GM21447 (cell line): ENCODE measurements at regions not wholly inside any gene's neighbourhood (a gene's known extent, or its start where the extent isn't known, plus 50 kb on each side); places are given as distances from the start of the nearest gene placed in this dataset.

Source experiments
- ATAC-seq: cut with Tn5 transposase; IDR thresholded peaks from one replicate; pipeline ENCODE4 v1.9.1; 2021; ENCODE audit not compliant: unreplicated experiment

DNA sequence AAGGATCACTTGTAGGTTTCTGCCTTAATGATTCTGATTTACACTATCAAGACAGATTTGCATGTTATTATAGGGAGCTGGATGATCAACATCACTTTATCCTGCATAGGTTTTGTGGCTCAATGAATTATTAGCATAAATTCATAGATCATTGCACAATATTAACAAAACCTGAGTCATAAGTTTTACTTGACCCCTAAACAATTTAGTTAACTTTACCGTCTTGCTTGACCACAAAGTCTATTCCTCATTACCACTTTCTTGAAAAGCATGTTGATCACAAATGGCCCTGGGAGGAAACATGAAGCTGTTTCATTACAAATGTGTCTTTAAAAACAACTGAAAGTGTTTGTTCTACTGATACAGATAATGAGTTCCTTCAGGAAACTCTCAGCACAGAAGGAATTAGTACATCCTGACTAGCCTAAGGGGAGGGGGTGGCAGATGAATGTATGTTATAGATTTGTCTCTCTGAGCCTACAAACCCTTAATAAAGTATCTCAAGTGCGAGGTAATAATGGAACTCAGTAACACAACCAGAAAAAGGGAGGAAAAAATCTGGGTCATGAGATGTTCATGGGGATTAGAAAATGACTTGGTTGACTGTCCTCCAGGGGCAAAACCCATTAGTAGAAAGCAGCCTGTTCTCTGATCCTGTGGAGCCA is 303.4 kb downstream of the PIK3C3 start:
- no peak for ATAC-seq

DNA sequence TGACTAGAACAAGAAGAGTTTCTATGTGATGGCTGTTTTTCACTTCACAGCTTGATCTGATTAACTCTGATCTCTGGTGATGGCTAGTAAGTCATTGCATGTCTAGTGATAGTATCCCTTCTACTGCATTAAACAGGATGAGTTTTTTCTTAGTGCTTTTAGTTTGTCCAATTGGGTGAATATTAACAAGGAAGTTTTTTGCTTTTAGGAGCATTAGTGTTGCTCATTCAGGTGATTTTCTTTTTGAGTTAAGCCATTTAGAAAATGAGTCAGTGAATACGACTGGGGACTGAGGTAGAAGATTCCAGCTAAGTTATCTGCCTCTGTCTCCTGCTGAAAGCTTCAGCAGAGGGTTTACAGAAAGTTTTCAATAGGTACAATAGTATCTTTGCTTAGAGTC is 306.7 kb downstream of the PIK3C3 start:
- no peak for ATAC-seq

DNA sequence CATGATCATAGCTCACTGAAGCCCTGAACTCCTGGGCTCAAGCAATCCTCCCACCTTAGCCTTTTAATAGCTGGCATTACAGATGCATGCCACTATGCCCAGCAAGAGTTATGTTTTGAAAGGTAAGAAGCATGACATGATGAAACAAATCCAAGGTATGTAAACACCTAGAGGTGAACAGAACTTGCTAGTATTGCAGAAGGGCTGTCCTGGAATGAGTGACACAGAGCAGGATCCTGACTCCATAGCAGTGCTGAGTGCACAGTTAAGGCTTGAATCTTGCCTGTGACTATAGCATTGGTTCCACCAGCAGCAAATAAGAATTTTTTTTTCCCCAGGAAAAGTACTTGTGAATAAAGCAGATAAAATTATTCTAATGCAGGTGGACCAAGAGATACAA is 309.5 kb downstream of the PIK3C3 start:
- ATAC-seq, result no peak

DNA sequence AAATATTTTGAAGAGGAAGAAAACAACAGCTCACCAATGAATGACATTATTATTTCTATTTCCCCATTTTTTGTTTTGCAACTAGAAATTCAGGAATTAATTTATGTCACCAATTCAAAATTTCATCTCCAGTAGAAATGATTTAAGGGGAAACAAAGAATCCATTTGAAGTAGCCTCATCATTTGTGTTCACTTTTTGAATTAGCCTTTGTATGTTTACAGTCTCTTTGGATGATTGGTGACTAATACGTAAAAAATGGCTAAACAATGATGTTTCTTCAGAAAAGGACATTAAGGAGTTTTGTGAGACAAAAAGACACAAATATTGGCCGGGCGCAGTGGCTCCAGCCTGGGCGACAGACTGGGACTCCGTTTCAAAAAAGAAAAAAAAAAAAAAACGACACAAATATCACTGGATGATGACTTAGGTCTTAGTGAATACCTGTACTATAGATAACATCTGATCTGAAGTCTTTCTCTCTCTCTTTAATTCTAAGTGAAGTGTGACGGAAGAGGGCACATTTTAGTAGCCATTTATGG is 313.2 kb downstream of the PIK3C3 start:
- ATAC-seq, result no peak

DNA sequence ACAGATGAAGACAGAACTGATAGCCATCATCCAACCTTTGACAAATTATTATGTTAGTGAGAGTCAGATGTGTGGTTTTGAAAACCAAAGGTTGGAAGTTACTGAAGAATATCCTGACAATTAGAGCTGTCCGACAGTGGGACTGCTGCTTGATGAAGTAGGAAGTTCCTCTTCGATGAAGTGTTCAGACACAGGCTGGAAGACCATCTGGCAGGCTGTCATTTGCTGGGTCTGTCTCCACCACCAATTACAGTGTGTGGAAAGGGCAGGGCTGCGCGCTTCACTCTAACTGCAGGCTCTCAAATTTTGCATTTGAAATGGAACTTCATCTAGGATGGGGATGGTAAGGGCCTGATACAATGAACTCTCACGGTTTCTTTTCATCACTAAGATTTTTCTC is 313.8 kb downstream of the PIK3C3 start:
- ATAC-seq, result no peak

DNA sequence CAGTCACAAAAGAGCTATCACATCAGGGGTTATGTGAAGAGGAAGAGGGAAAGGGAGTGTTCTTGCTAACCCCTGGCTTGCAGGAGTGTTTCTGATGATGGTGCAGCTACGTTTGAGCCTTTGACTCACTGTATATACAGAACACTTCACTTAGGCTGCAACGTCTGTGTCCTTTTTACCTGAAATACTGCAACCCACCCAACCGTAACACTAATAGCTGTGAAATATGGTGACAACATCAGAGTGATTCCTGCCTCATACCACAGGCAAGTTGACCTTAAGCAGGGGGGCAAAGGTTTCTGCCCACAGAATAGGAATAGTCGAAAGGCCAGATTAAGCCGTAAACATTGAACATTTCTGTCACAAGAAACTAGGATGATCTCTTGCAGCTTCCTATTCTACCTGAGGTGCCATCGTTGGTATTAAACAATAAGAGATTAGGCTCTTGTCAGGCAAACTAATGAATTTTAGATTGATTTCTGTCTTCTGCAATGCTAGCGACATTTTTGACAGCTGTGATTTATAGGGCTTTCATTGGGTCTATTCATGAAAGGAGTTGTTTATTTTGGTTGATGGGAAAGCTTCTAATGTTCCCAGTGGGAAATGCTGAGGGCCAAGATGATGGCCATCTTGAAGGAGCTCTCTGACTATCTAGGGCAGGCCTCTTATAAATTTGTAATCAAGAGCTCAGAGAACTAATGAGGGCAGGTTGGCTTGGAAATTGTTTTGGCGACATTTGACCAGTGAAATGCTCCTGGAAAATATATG is 316.8 kb downstream of the PIK3C3 start:
- ATAC-seq, result no peak

DNA sequence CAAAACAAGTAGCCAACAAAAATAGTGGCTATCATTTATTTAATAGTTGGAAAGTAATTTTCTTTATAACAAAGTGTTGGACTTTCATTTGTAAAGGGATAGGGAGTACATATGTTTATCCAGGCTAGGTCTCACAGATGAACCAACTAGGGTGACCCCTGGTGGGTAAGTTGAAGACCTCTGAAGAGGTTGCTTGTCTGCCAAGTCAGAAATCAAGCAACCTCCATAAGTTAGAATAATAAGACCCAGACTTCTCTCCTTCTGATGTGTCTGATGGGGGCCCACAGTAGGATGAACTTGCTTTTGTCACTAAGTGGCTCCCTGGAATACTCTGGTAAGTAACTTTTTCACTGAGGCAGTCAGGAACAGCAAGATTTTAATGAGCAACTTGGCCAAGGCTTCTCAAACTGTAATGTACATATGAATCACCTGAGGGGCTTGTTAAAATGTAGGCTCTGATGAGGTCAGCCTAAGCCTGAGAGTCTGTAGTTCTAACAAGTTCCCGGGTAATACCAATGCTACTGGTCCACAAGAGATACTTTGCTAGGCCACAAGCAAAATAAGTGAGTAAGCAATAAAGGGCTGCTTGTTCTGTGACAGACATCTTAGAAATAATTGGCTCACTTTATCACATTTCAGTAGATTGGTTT is 319.6 kb downstream of the PIK3C3 start:
- no peak for ATAC-seq

DNA sequence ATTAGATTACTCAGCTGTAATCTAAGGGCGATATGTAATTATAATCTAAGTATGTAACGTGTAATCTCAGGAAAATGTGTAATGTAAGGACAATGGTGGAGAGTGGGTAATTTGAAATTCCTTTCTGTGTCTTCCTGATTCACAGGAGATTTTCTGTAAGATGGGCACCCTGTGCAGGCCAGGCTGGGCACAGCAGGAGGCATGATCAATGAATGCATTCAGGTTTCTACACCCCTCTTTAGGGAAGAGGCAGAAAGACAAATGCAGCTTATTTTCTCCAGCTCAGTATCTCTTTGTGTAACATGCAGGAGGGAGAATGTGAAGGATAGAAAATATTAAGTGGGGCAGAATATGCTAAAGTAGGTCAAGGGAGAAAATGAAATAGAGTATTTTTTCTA is 320.1 kb downstream of the PIK3C3 start:
- no peak for ATAC-seq

DNA sequence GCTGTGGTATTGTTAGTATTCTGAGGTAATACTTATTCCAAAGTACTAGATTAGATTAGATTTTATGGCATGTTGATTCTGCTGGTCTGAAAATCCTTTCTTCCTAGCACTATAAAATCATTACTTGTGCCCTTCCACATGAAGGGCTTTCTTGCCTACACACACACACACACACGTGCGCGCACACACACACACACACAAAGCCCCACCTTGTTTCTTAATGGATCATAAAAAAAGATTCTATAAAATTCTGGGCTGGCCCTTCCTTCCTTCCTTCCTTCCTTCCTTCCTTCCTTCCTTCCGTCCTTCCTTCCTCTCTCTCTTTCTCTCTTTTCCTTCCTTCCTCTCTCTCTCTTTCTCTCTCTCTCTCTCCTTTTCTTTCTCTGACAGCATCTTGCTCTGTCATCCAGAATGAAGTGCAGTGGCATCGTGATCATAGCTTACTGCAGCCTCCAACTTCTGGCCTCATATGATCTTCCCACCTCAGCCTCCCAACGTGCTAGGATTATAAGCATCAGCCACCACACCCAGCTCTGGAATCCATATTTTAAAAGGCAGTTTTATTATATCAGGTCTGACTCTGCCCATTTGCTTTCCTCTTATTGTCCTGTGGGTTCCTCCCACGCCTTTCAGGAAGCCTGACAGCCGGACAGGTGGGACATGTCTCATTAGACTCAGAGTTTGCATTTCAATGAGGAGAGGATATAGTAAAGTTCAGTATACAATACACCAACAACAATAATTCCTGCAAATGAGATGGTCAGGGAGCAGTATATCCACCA is 321.1 kb downstream of the PIK3C3 start:
- ATAC-seq, result no peak

DNA sequence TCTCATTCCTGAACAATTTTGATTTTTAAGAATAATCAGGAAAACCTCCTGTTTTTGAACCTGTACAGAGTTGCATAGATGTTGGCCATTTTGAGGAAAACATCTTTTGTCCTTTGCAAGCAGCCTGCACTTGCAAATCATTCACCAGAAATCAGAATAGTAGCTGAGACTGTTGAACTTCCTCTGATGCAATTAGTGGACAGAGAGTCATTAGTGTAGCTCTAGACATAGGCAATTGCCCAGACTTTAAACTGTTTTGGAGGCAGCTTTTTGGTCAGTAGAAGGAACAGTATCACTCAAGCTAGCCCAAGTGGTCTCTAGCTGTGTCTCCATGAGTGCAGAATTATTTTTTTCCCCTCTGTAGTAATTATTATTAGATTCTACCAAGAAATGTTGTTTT is 326.1 kb downstream of the PIK3C3 start:
- ATAC-seq, result no peak

DNA sequence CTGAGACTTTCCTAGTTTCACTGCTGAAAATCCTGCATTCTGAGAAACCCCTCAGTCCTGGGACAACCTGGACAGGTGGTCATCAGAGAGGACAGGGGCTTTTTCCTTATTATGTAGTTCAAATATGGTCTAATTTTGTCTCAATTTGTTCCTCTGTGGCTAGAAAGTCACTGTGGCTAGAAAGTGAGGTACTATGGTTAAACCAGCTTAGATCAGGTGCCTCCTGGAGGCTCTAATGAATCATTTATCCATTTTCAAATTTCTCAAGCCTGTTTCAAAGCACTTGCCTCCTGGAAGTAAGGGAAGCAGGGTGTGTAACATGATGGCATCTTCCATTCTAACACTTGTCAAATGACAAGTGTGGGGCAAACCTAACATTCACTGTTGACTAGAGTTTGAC is 326.8 kb downstream of the PIK3C3 start:
- no peak for ATAC-seq

DNA sequence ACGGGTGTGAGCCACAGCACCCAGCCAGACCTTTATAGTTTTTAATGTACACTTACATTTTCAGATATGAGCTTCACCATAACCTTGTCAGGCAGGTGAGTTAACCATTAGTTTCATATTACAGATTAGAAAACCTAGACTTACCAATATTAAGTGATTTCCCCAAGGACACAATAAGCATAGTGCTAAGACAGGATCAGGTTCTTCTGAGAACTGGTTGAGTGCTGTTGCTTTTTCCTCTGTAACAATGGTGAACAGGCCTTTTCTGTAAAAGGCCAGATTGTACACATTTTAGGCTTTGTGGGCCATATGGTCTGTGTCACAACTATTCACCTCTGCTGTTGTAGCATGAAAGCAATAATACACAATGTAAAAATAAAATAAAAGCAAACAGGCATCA is 332.0 kb downstream of the PIK3C3 start:
- ATAC-seq, result no peak

DNA sequence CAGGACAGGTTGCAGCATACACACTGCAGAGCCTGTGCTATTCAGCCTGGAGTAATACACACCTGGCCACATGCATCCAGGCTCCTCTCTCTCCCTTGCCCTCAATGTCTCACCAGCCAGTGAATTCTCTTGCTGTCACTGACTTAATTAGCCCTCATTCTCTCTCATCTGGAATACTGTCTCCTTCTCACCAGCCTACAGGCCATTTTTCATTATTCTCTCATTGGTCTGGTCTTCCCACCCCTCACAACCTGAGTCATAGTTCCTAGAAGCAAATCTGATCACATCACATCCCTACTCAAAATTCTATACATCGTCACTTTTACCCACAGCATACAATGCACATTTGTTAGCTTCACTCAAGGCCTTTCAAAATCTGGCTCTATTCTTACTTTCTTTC is 333.1 kb downstream of the PIK3C3 start:
- ATAC-seq, result no peak

DNA sequence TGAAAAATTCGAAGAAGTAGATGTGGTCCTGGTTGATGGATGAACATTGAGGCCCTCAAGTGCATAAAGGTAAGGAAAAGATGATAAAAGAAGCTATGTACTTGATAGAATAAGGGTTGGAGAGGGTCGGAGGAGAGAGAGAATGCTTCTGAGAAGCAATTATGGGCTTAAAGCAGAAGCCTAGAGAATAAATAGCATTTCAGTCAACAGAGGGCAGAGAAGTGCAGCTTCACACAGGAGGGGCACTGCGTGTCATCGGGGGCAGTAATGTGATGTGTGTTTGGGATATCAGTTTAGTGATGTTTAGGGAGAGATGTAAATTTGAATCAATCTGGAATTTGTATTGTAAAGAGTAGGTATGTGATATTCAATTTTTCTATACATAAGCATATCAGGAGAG is 334.5 kb downstream of the PIK3C3 start:
- ATAC-seq, result no peak

DNA sequence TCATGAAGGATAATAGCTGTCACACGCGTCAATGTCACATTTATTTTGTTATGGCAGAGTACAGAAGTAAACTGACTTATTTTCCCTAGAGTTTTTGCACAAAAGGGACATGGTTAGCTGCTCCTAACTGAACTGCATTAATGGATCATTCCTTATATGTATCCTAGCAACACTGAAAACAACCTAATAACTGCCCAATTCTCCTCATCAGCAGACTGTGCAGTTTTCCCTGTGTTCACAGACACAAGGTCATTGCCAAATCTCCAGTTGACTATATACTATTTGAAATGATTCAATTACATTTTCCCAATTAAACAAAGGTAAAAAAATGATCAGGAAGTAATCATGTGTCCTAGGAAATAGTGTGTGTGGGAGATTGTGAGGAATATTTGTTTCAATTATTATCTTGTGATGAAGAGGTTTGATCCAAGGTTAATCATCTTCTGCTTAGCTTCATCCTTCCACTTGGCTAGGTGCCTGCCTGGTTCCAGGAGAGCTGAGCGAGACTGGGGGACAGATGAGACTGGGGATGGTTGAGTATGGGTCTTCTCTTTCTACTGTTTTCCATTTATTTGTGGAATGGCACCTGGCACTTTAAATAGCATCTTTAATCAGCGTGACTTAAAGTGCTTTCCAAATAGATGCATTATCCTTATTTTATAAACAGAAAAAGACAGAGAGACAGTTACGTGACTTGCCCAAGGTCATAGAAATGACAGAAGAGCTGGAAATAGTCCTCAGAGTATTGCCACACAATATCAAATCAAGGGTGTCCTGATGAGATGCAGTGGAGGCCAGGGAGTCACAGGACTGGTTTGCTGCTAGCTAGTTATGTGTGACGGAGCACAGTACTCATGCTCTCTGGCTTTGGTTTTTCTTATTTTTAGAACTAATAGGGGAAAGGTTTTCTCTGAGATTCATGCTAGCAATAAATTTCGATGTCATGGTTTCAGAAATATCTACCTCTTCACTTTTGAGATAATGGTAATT is 335.6 kb downstream of the PIK3C3 start:
- no peak for ATAC-seq

DNA sequence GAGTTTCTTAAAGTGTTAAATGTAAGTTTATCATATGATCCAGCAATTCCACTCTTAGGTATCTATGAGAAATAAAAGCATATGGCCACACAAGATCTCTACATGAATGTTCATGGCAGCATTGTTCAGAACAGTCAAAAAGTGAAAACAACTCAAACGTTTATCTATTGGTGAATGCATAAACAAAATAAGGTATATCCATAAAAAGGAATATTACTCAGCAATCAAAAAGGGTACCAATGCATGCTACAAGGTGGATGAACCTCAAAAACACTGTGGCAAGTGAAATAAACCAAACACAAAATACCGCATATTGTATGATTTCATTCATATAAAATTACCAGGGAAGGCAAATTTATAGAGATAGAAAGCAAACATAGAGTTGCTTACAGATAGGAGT is 337.6 kb downstream of the PIK3C3 start:
- no peak for ATAC-seq

DNA sequence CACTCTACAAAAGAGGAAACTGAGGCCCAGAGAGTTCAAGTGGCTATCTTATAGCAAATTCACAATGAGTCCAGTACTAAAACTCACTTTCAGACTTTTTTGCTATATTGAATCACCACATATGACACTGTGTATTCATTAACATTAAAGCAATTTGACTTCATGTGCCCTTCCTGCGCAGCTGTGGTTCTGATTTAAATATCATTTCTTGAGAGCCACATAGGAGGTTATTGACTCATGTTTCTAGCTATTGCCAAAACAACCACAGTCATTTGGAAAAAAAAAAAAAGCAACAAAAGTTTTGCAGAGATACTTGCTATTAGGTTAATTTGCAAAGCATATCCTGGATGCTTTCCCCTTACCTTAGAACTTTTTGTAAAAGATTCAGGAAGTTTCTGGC is 341.2 kb downstream of the PIK3C3 start:
- ATAC-seq, result no peak

DNA sequence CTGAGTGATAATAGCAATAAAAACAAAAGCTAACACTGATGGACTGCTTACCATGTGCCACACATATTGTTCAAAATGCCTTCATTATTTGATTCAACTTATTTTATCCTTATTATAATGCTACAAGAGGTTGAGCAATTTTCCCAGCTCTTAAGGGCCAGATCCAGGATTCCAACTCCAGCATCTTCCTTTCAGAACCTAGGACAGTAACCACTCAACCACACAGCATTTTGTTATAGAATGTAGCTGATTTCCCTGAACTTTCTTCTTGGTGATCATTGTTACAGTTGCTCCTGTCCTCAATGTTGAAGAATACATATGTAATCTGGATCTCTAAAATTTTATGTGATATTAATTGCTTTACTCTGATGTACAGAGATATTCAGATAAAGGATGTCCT is 341.7 kb downstream of the PIK3C3 start:
- ATAC-seq, result no peak

DNA sequence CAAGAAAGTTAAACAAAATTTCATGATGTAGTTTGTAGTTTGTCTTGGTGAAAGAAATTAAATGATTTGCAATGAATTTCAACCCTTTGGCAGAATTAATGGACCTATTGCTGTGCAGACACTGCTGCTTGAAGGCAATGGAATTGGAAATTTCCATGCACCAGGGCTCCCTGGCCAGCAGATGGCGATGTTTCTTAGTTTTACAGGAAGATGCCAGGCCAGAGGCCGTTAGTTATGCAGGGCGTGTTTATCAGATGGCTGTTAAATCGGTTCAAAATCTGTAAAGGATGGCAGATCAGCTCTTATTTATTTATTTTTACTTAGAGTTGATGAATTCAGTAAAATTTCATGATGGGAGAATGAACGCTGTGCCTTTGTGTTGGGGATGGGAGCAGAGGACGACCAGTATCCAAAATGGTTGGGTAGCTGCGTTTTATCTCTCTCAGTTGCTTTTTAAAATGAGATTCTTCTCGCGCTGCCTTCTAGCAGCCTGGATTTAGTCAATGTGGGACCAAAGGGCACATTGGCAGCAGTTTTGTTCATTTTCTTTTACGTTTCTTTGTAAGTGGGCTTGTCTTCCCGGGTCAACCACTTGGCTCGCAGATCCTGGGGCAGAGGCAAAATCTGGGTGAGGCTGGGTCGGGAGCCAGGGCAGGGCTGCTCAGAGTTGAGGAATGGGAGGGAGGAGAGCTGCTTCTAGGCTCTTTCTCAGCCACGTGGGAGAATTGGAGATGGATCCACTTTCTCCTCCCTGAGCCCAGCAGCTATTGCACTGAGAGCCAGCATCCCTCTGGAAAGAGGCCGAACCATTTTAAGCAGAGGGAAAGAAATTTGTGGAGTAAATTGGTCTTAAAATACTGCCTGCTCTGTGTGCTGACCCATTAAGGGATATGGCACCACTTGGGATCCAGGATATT is 344.0 kb downstream of the PIK3C3 start:
- peak; percentile 78 for ATAC-seq
